ENCODE measurements at regions not wholly inside any gene's neighbourhood (a gene's known extent, or its start where the extent isn't known, plus 50 kb on each side); places are given as distances from the start of the nearest gene placed in this dataset.

DNA sequence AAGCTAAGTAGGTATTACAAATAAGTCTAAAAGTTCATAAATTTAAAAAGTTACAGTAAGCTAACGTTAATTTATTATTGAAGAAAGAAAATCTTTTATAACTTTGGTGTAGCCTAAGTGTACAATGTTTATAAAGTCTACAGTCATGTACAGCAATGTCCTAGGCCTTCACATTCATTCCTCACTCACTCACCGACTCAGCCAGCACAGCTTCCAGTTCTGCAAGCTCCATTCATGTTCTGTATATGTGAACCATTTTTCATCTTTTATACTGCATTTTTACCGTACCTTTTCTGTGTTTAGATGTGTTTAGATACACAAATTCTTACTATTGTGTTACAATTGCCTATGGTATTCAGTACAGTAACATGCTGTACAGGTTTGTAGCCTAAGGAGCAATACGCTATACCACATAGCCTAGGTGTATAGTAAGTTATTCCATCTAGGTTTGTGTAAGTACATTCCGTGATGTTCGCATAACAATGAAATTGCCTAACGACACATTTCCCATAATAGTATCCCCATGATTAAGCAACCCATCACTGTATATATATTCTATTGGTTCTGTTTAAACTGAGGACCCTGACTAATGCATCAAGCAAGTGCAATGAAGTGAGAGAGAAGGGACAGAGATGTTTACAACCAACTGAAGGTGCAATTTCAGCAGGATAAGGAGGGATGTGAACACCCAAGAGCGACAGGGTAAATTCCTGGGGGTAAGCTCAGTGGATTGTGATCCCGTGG is 88.9 kb upstream of the TRIO start:
- ATAC-seq (no peak), DNase-seq (ENCODE audit: low spot score) (no peak)
- Mint-ChIP-seq H3K4me1 (0 out of 2 replicates have a peak, but pooled peaks cover 7% of the 10 kb centered on the region), H3K36me3 (no peaks in the 10 kb centered on the region), H3K9me3 (peaks cover 4% of the 10 kb centered on the region), H3K27ac (no peak overlapping the region), H3K4me3 (no peak overlapping the region), H3K27me3 (ENCODE audit: low read depth) (no peaks in the 10 kb centered on the region; the same call in 1 of the 2 replicates)
- POLR2A ChIA-PET = no interaction called here
- CTCF ChIA-PET = no interaction called here
- TF ChIP-seq FOXP1 (CRISPR knock-in tag; IDR thresholded peaks at IDR 0.05; ENCODE audit: borderline replicate concordance) = no peak

DNA sequence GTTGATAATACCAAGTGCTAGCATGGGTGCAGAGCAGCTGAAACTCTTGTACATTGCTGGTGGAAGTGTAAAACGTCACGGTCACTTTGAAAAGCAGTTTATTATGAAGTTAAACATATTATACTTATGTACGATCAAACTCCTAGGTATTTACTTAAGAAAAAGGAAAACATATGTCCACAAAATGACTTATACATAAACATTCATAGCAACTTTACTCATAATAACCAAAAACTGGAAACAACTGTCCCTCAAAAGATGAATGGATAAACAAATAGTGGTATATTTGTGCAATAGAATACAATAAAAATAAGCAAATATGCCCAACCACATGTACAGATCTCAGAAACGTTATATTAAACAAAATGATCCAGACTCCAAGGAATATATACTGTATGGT is 92.3 kb upstream of the TRIO start:
- ATAC-seq (no peak), DNase-seq (ENCODE audit: low spot score) (no peak)
- Mint-ChIP-seq H3K4me3 (no peak overlapping the region), H3K4me1 (0 out of 2 replicates have a peak, but pooled peaks cover 7% of the 10 kb centered on the region), H3K36me3 (no peaks in the 10 kb centered on the region), H3K27me3 (ENCODE audit: low read depth) (no peaks in the 10 kb centered on the region; the same call in 1 of the 2 replicates), H3K9me3 (no peaks in the 10 kb centered on the region; the same call in 1 of the 2 replicates), H3K27ac (no peak overlapping the region)
- POLR2A ChIA-PET = no interaction called here
- CTCF ChIA-PET = interaction anchor here (0.7 kb wide), 1 partner anchor 89 kb away, joined by 6 read pairs; no protein-coding TSS in a partner anchor
- TF ChIP-seq ZNF423 (CRISPR knock-in tag; IDR thresholded peaks at IDR 0.05) = no peak

DNA sequence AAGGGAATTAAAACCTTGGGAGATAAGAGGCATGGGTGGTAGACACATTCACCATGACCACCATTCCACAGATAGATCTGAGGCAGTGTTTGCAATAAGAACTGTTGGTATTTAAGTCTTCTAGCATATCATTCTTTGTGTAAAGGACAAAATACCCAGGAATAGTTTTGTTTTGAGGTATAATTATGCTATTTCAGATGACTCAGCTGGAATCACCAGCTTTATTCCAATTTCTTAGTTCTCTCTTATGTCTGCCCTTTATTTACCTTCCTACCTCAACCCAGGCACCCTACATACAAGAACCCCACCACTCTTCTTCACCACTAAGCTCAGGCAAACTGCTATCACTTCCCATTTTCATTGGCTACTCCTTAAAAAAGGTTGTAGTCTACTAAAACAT is 94.7 kb upstream of the TRIO start:
- DNase-seq (ENCODE audit: low spot score) (no peak), ATAC-seq (no peak)
- Mint-ChIP-seq H3K36me3 (no peaks in the 10 kb centered on the region), H3K4me1 (no peaks in the 10 kb centered on the region), H3K9me3 (no peaks in the 10 kb centered on the region; the same call in 1 of the 2 replicates), H3K4me3 (no peak overlapping the region), H3K27ac (no peak overlapping the region), H3K27me3 (ENCODE audit: low read depth) (no peaks in the 10 kb centered on the region; the same call in 1 of the 2 replicates)
- TF ChIP-seq, protein P1, sequence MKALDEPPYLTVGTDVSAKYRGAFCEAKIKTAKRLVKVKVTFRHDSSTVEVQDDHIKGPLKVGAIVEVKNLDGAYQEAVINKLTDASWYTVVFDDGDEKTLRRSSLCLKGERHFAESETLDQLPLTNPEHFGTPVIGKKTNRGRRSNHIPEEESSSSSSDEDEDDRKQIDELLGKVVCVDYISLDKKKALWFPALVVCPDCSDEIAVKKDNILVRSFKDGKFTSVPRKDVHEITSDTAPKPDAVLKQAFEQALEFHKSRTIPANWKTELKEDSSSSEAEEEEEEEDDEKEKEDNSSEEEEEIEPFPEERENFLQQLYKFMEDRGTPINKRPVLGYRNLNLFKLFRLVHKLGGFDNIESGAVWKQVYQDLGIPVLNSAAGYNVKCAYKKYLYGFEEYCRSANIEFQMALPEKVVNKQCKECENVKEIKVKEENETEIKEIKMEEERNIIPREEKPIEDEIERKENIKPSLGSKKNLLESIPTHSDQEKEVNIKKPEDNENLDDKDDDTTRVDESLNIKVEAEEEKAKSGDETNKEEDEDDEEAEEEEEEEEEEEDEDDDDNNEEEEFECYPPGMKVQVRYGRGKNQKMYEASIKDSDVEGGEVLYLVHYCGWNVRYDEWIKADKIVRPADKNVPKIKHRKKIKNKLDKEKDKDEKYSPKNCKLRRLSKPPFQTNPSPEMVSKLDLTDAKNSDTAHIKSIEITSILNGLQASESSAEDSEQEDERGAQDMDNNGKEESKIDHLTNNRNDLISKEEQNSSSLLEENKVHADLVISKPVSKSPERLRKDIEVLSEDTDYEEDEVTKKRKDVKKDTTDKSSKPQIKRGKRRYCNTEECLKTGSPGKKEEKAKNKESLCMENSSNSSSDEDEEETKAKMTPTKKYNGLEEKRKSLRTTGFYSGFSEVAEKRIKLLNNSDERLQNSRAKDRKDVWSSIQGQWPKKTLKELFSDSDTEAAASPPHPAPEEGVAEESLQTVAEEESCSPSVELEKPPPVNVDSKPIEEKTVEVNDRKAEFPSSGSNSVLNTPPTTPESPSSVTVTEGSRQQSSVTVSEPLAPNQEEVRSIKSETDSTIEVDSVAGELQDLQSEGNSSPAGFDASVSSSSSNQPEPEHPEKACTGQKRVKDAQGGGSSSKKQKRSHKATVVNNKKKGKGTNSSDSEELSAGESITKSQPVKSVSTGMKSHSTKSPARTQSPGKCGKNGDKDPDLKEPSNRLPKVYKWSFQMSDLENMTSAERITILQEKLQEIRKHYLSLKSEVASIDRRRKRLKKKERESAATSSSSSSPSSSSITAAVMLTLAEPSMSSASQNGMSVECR (CRISPR knock-in tag; IDR thresholded peaks at IDR 0.05; ENCODE audit: borderline replicate concordance) = no peak
- TF ChIP-seq HMGA2 (CRISPR knock-in tag; IDR thresholded peaks at IDR 0.05) = no peak
- TF ChIP-seq, protein P2, sequence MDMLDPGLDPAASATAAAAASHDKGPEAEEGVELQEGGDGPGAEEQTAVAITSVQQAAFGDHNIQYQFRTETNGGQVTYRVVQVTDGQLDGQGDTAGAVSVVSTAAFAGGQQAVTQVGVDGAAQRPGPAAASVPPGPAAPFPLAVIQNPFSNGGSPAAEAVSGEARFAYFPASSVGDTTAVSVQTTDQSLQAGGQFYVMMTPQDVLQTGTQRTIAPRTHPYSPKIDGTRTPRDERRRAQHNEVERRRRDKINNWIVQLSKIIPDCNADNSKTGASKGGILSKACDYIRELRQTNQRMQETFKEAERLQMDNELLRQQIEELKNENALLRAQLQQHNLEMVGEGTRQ (CRISPR knock-in tag; IDR thresholded peaks at IDR 0.05) = no peak
- TF ChIP-seq, protein P3, sequence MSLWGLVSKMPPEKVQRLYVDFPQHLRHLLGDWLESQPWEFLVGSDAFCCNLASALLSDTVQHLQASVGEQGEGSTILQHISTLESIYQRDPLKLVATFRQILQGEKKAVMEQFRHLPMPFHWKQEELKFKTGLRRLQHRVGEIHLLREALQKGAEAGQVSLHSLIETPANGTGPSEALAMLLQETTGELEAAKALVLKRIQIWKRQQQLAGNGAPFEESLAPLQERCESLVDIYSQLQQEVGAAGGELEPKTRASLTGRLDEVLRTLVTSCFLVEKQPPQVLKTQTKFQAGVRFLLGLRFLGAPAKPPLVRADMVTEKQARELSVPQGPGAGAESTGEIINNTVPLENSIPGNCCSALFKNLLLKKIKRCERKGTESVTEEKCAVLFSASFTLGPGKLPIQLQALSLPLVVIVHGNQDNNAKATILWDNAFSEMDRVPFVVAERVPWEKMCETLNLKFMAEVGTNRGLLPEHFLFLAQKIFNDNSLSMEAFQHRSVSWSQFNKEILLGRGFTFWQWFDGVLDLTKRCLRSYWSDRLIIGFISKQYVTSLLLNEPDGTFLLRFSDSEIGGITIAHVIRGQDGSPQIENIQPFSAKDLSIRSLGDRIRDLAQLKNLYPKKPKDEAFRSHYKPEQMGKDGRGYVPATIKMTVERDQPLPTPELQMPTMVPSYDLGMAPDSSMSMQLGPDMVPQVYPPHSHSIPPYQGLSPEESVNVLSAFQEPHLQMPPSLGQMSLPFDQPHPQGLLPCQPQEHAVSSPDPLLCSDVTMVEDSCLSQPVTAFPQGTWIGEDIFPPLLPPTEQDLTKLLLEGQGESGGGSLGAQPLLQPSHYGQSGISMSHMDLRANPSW (CRISPR knock-in tag; conservative IDR thresholded peaks at IDR 0.05; ENCODE audit: low read depth) = no peak
- POLR2A ChIA-PET = no interaction called here
- CTCF ChIA-PET = no interaction called here

DNA sequence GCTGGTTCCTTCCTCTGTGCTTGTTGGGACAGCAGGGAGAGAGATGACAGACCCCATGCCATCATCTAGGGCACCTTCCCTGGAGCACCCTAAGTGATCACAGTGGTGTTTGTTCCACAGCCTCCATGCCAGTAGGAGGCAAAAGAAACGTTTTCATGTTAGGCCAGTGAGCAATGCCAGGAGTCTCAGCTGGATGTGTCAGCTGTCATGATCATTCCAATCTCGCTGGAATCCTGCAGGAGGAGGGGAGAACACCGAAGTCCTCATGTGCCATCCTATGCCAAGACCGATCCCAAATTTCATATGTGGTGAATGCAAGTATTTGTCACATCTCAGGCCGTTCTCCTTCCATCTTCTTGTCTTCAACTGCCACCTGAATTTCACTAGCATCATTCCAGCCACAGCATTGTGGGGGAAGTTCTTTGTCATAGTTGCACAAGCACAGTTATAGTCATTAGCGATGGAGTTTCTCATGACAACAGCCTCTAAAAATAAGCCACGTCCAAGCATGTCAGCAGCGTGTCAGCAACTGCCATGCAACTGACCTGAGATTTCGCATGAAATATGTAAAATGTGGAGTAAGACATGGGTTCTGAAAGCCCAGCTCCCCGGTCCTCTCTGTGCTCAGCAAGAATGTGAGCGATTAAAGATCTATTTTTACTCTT is 97.2 kb upstream of the DNAH5 start:
- no peaks in the 10 kb centered on the region for H3K36me3 Mint-ChIP-seq
- H3K27ac Mint-ChIP-seq = no peak overlapping the region
- CTCF ChIA-PET = no interaction called here
- POLR2A ChIA-PET = no interaction called here
- no peak for ATAC-seq
- peaks cover 17% of the 10 kb centered on the region for H3K27me3 Mint-ChIP-seq (ENCODE audit: low read depth)
- peaks cover 29% of the 10 kb centered on the region for H3K4me1 Mint-ChIP-seq
- H3K9me3 Mint-ChIP-seq = no peaks in the 10 kb centered on the region
- DNase-seq (ENCODE audit: low spot score) = no peak
- TF ChIP-seq ZNF121 (CRISPR knock-in tag; IDR thresholded peaks at IDR 0.05) = no peak
- no peak for TF ChIP-seq FOXP1 (CRISPR knock-in tag; IDR thresholded peaks at IDR 0.05; ENCODE audit: borderline replicate concordance)
- TF ChIP-seq TP53 (CRISPR knock-in tag; IDR thresholded peaks at IDR 0.05) = no peak
- TF ChIP-seq, protein P4, sequence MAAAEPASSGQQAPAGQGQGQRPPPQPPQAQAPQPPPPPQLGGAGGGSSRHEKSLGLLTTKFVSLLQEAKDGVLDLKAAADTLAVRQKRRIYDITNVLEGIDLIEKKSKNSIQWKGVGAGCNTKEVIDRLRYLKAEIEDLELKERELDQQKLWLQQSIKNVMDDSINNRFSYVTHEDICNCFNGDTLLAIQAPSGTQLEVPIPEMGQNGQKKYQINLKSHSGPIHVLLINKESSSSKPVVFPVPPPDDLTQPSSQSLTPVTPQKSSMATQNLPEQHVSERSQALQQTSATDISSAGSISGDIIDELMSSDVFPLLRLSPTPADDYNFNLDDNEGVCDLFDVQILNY (CRISPR knock-in tag; IDR thresholded peaks at IDR 0.05) = no peak
- no peak for TF ChIP-seq ZBTB21 (CRISPR knock-in tag; IDR thresholded peaks at IDR 0.05; ENCODE audit: borderline replicate concordance)
- TF ChIP-seq CREM (CRISPR knock-in tag; IDR thresholded peaks at IDR 0.05) = no peak
- no peak overlapping the region for H3K4me3 Mint-ChIP-seq

Measured in WTC11 (cell line).